Stimulated activated CD4-positive, alpha-beta T cell treated with anti-CD3 and anti-CD28 coated beads, Interleukin-15, amount 100 ng/mL, for 48 hours (primary cell): ENCODE measurements at regions not wholly inside any gene's neighbourhood (a gene's known extent, or its start where the extent isn't known, plus 50 kb on each side); places are given as distances from the start of the nearest gene placed in this dataset.
"Not testable (repeated sequence)": the region's sequence is repeated elsewhere in the genome, so short reads cannot be mapped to it uniquely, and the experiment has no call there.

Experiments
- DNase-seq, 2 donors: peaks; one replicate each; pipeline ENCODE4 v3.0.0-alpha.2; 2020; ENCODE audit warnings: low read depth in 2 of 2

- DNase-seq = no peak
Measured at GRCh38 chr18:78875778-78876650, 103.6 kb upstream of the SALL3 start.

- DNase-seq = no peak
Measured at GRCh38 chr18:78876868-78877267, 102.8 kb upstream of the SALL3 start.

- DNase-seq = no peak
Measured at GRCh38 chr18:78878335-78878734, 101.3 kb upstream of the SALL3 start.

- not testable (repeated sequence) for DNase-seq
Measured at GRCh38 chr18:78879072-78879883, 100.3 kb upstream of the SALL3 start.

DNA sequence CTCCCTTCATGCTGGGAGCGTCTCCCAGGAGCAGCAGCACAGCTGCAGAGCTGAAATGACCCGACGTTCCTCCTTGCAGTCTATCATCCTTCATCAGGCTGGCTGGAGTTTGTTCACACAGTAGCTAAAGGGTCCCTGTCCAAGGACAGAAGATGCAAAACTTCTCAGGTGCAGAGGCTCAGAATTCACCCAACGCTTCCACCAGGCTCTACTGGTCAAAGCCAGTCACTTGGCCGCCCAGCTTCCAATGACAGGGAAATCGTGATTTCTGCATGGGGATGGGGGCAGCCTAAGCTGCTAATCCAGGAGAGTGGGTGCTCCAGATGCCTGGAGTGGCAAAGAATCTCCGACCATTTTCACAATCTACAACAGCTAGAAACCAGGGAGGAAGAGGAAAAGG lies 97.0 kb upstream of the SALL3 start:
- no peak for DNase-seq

GRCh38 chr18:78883501-78883900 lies 96.1 kb upstream of the SALL3 start:
- no peak for DNase-seq

GRCh38 chr18:78884502-78884901 lies 95.1 kb upstream of the SALL3 start:
- no peak for DNase-seq

- no peak for DNase-seq
Measured at GRCh38 chr18:78889250-78889649, 90.4 kb upstream of the SALL3 start.

DNA sequence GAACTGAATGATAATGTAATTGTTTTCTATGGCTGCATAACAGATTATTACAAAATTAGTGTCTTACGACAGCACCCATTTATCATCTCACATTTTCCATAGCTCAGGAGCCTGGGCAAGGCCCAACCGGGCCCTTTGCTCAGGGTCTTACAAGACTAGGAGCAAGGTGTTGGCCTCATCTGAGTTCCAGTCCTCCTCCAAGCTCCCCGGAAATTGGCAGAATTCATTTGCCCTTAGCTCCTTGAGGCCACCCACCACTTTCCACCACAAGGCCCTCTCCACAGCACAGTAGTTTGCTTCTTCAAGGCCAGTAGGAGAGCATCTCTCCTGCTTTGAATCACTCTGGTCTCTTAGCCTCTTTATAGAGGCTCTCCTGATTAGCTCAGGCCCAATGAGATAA lies 89.2 kb upstream of the SALL3 start:
- DNase-seq = no peak

- DNase-seq = no peak
Measured at GRCh38 chr18:78891185-78891762, 88.3 kb upstream of the SALL3 start.

DNA sequence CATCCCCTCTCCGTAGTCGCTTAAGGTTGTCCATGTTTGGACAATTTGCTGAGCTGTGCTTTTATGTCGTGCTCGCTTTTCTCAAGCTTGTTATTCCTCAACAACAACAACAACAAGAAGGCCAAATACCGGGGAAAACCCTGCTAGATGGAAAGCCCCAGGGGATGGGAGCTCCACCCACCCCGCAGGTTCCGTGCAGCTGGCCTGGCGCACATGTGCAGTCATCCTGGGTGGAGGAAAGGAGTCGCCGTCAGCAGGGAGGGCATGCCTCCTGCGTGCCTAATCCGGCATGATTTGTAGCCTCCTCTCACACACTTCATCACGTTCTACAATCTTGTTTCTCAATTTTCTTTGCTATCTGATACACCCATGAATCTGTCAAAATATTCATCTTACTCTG lies 87.4 kb upstream of the SALL3 start:
- no peak for DNase-seq

DNA sequence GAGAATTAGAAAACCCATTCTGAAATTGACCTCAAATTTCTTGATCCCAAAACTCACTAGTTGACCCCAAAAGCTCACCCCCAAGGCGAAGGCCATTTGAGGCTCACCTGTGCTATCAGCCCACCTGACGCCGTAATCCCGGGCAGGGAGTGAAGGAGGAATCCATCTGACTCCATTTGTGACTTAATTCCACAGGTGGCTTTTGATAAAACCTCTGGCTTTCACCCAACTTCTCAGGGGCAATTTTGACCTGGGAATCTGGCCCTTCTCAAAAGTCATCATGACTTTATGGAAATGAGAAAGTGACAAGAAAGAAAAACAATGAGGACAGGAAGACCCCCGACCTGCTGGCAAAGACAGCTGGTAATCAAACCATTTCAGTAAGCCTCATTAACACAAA lies 86.9 kb upstream of the SALL3 start:
- no peak for DNase-seq

DNA sequence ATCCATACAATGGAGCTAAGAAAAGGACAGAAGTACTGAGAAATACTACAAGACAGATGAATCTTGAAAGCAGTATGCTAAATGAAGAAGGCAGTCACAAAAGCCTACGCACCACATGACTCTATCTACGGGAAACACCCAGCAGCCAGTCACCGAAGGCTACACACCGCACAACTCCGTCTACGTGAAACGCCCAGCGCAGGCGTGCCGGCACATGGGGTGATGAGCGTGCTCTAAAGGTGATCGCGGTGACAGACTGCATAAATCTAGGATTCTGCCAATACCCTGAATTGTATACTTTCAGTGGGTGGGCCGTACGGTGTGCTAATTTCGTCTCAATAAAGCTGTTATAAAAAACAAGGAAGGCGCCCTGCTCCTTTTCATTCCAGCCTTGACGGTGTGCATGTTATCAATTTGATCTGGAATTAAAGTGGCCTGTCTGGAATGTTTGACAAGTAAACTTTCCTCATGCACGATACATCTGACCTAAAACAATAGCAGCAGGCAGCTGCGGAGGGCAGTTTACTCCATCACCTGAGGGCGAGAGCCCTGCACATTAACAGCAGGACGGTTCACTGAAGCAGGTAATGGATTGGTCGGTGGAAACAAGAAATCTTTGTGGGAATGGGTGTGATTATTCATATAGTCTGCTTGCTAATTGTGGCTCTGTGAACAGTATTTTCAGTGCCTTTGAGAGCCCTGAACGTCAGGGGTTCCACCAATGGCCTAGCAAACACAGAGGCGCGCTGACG lies 86.2 kb upstream of the SALL3 start:
- no peak for DNase-seq

GRCh38 chr18:78894033-78894305 lies 85.6 kb upstream of the SALL3 start:
- DNase-seq = no peak

DNA sequence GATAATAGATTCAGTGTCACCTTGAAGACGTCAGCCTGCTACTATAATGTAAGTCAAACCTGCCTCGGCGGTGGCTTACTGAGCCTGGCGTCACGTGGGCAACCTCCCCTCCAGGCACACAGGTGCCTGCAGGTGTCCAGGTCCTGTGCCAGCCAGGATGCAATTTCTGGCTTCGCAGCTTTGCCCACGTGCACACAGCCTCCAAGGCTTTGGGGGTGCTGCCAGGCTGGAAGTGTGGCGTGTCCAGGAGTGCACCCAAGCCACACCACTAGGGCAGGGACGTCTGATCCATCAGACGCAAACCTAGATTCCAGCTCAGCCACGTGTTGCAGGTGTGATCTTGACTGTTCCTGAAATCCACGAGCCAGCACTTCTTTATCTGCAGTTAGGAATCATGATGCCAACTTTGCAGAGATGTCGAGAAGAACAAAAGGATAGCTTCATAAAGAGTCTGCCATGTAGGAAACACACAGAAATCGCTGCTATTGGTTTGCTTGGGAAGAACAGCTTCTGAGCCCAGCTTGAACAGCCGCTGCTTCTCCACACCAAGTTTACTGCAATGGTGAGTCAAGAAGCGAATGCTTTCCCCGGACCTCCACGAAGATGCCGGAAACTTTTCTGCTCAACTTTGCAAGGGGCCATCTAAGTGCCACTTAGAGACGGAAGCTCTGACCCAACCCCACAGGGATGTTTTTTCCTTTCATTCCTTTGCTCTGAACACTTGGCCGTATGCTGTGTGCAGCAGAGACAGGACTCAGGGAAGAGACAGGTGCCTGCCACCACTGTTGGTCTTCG lies 84.2 kb upstream of the SALL3 start:
- no peak for DNase-seq

GRCh38 chr18:78896111-78896905 lies 83.3 kb upstream of the SALL3 start:
- no peak for DNase-seq

DNA sequence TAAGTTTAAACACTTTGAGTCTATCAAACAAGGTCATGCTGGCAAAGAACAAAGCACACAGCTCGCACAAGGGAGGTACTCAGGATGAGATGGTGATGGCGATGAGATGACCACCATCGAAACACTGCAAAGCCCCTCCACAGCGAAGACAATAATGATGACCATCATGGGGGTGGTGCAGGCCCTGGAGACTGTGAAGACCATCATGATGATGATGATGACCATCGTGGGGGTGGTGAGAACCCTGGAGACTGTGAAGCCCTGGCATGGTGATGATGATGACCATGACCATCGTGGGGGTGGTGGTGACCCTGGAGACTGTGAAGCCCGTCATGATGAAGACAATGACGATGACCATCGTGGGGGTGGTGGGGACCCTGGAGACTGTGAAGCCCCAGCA lies 81.6 kb upstream of the SALL3 start:
- DNase-seq = no peak

DNA sequence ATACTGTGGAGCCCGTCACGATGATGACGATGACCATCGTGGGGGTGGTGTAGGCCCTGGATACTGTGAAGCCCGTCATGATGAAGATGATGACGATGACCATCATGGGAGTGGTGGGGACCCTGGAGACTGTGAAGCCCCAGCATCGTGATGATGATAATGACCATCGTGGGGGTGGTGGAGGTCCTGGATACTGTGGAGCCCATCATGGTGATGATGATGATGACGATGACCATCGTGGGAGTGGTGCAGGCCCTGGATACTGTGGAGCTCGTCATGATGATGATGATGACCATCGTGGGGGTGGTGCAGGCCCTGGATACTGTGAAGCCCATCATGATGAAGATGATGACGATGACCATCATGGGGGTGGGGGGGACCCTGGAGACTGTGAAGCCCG lies 81.0 kb upstream of the SALL3 start:
- no peak for DNase-seq

DNA sequence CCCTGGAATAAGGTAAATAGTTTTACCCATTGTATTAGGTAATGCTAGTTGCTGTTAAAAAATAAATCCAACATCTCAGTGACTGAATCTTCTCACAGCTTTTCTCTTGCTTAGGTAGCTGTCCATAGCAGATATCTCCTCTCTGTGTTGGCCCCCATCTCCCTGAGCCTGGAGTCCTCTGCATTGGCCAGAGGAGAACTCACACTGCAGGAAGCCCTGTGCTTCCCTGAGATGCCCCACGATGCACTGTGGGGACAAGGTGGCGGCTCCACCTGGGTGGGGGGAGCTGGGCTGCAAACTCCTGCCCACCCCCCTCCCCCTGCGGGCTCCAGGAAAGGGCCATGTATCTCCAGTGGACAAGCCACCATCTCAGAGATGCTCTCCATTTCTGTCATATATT lies 80.4 kb upstream of the SALL3 start:
- DNase-seq = no peak
